ENCODE measurements at regions not wholly inside any gene's neighbourhood (a gene's known extent, or its start where the extent isn't known, plus 50 kb on each side); places are given as distances from the start of the nearest gene placed in this dataset.

- TF ChIP-seq CTCF (IDR thresholded peaks at IDR 0.05) (no peak), EP300 (IDR thresholded peaks at IDR 0.05) (no peak)
These were observed 805.8 kb upstream of the C9orf72 start for GRCh38 chr9:28379082-28379481.

Data from ovary (tissue), 3 donors.